C4-2B (cell line): ENCODE measurements at regions not wholly inside any gene's neighbourhood (a gene's known extent, or its start where the extent isn't known, plus 50 kb on each side); places are given as distances from the start of the nearest gene placed in this dataset.
A peak's percentile ranks its signal among the peaks of the same experiment; 100 is the strongest.

ENCODE experiments used
- H3K27ac ChIP-seq: fragments of 450-650 bp; 2 replicates; pipeline ENCODE4 v1.5.1; 2017
- CTCF ChIP-seq: fragments of 450-650 bp; conservative IDR thresholded peaks from 2 replicates; pipeline ENCODE4 v1.5.1; 2017; ENCODE audit warnings: mild to moderate bottlenecking
- ZFX ChIP-seq: fragments of 450-650 bp; IDR thresholded peaks from 2 replicates; pipeline ENCODE4 v1.6.1; 2017

DNA sequence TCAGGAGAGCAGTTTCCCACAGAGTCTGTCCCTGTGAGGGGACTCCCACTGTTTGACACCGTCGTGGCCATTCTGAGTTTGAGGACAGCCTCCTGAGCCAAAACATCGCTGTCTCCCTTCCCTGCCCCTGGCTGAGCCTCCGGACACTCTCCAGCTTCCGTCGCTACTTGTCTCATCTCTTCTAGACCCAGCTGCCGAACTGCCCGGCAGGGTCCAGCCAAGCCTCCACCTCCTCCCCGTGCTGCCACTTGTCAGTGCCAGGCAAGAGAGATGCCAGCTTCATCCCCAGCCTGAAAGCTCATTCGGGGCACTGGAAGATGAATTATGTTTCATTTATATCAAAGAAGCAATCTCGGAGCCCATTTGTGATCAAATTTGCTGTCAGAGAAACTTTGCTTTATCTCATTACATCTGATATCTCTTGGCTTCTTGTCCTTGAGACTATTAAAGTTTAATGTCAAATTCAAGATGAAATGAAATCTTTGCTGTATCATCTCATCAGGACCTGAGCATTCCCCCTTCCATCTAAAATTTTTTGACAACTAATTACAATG is 283.9 kb downstream of the BUD13 start:
- TF ChIP-seq ZFX: no peak
- no peak for TF ChIP-seq CTCF
- no peak overlapping the region for H3K27ac ChIP-seq

GRCh38 chr11:116485425-116485824 is 287.4 kb downstream of the BUD13 start:
- H3K27ac ChIP-seq: no peak overlapping the region
- TF ChIP-seq CTCF (no peak), ZFX (no peak)

DNA sequence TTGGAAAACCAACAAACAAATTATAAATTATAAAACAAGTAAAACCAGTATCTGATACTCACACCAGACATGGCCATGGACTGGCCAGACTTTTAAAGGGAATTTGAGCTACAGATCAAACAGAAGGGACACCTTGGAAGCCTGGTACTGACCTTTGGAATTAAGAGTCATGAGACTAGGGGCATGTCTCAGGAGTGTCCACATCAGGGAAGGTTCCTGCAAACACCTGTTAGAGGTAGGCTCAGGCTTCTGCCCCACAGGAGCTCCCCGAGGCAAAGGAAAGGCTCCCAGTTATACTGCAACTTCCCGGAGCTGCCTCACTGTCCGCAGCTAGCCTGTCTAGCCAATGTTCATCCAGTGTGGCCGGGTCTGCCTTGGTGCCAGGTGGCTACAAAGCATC is 290.1 kb downstream of the BUD13 start:
- TF ChIP-seq CTCF (no peak), ZFX (no peak)
- H3K27ac ChIP-seq: no peak overlapping the region

DNA sequence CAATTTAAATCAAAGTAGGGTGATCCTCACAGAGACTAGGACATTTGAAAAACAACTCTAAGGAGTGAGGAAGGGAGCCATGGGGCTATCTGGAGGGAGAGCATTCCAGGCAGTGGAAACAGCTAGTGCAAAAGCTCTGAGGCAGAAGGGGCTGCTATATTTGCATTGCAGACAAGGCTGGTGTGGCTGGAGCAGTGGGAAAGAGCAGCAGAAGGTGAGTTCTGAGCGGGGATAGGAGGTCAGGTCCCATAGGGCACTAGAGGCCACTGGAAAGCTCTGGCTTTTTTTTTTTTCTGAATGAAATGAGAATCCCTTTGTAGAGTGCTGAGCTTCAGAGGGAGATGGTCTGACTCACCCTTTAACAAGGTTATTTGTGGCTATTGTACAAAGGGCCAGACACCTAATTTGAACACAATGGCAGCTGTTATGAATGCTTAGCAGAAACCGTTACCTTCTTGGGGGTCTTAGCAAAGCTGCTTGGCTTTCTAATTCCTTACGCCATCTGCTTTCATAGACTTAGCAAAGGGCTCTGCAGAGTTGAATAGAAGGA is 291.6 kb downstream of the BUD13 start:
- no peak for TF ChIP-seq CTCF
- TF ChIP-seq ZFX: no peak
- H3K27ac ChIP-seq: no peak overlapping the region

GRCh38 chr11:116478669-116479668 is 293.8 kb downstream of the BUD13 start:
- TF ChIP-seq CTCF: no peak
- no peak for TF ChIP-seq ZFX
- H3K27ac ChIP-seq: 0 out of 2 replicates have a peak overlapping the region, but pooled peaks have one; percentile 9

- TF ChIP-seq ZFX (no peak), CTCF (no peak)
- H3K27ac ChIP-seq: no peak overlapping the region
Measured at GRCh38 chr11:116478205-116478604, 294.6 kb downstream of the BUD13 start.
